ENCODE measurements at regions not wholly inside any gene's neighbourhood (a gene's known extent, or its start where the extent isn't known, plus 50 kb on each side); places are given as distances from the start of the nearest gene placed in this dataset.

DNA sequence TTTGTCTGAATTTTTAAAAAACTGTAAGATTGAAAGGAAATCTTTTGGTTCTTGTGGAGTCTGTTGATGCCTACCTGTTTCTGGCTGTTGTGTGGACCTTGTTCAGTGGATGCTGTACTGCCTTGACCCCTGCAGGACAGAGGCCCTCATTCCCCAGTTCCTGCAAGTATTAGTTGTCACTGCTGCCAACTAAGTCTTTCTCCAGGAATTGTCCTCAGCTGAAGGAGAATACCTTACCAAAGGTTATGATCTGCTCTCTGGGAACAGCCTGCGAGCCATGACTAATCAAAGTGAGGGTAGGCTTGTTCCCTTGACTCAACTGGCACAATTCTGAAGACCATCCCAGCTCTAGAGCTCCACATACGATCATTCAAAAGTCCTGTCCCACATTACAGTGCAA is 145.3 kb upstream of the FST start:
- no peak for TF ChIP-seq POLR2AphosphoS5 (IDR thresholded peaks at IDR 0.05)
- no peak for TF ChIP-seq CTCF (IDR thresholded peaks at IDR 0.05)

Measured in breast epithelium (tissue), 3 donors.